Psoas muscle (tissue), 7 donors: ENCODE measurements at regions not wholly inside any gene's neighbourhood (a gene's known extent, or its start where the extent isn't known, plus 50 kb on each side); places are given as distances from the start of the nearest gene placed in this dataset.

ENCODE experiments used
- ATAC-seq, 4 donors: fragments of 200-7000 bp; cut with Tn5 transposase; one replicate each; pipeline ENCODE4 v1.9.1; 2020; ENCODE audit warnings: moderate library complexity in 3 of 4, mild to moderate bottlenecking in 2 of 4
- DNase-seq, 2 donors: peaks; one replicate each; pipeline ENCODE4 v3.0.0-alpha.2; 2020
- H3K27ac ChIP-seq: fragments of 200-600 bp; one replicate; pipeline ENCODE4 v1.8.0; 2022
- H3K27me3 ChIP-seq, 3 donors: fragments of 200-600 bp in 1 of 3; one replicate each; pipeline versions ENCODE4 v1.6.1 to v1.8.0; 2013 to 2022; ENCODE audit warnings: low read length in 2 of 3, mild to moderate bottlenecking in 2 of 3, moderate library complexity in 1 of 3; ENCODE audit not compliant: insufficient read depth in 3 of 3
- H3K36me3 ChIP-seq, 2 donors: fragments of 200-600 bp in 1 of 2; one replicate each; pipeline versions ENCODE4 v1.6.1 to v1.8.0; 2013 to 2022; ENCODE audit warnings: low read depth in 1 of 2, mild to moderate bottlenecking in 1 of 2, moderate library complexity in 1 of 2; ENCODE audit not compliant: insufficient read depth in 1 of 2
- H3K4me1 ChIP-seq: fragments of 200-600 bp; one replicate; pipeline ENCODE4 v1.8.0; 2022
- H3K4me3 ChIP-seq: fragments of 200-600 bp; one replicate; pipeline ENCODE4 v1.8.0; 2022; ENCODE audit warnings: mild to moderate bottlenecking
- H3K9me3 ChIP-seq: fragments of 200-600 bp; one replicate; pipeline ENCODE4 v1.8.0; 2022
- WGBS, 3 donors: extraction: QIAGEN DNeasy Blood & Tissue Kit; methylation state at CpG; one replicate each; pipeline versions ENCODE4 v1.1.6 to v1.1.7; 2013; 5-methylcytosine and 5-hydroxymethylcytosine counted together
- intact Hi-C, 2 donors: fragments of 100-400 bp; cut with DNase I; formaldehyde crosslinking; loops; one replicate each; pipeline versions ENCODE4 v1.11.0 to v1.14.2; 2022
- TF ChIP-seq, protein P1 (sequence below): fragments of 200-600 bp; IDR thresholded peaks from one replicate; pipeline ENCODE4 v1.8.0; 2022; ENCODE audit warnings: antibody characterized with exemption
- donor health status: healthy with polysubstance abuse.
- donor health status: DM: no; HTN: no; CAD: no; lungs with moderate emphysema.
- donor health status: Bipolar disorder and iron deficiency.
- donor health status: healthy.
- donor health status: DM: yes; HTN: yes; CAD: no.
- donor health status: DM: no; HTN: no; CAD: no.
- donor health status: DM: yes; HTN: yes; CAD: no.

DNA sequence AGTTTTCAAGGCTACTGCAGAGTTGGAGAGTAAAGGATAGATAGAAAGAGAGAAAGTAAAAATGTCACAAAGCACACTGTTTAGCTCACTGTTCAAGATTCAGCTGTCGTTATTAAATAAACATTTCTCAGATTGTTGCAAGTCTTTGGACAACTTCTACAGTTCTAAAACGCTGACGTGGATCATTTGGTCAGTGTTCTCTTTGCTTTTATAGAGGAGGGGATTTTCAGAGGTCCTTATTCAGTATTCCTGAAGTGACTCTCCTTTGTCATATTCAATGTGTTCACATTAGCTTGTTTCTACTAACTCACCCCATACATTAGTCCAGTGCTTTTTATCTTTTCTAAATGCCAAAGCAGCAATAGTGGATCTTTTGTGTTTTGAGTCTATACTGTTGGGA, 154.7 kb upstream of the ARGLU1 start:
- intact Hi-C loops: no loop called here
- no peak overlapping the region for H3K27ac ChIP-seq
- ATAC-seq (no peak), DNase-seq (no peak)
- H3K36me3 ChIP-seq: no peaks in the 10 kb centered on the region
- no peaks in the 10 kb centered on the region for H3K27me3 ChIP-seq
- H3K9me3 ChIP-seq: peaks cover 17% of the 10 kb centered on the region
- H3K4me1 ChIP-seq: no peaks in the 10 kb centered on the region
- TF ChIP-seq, protein P1, sequence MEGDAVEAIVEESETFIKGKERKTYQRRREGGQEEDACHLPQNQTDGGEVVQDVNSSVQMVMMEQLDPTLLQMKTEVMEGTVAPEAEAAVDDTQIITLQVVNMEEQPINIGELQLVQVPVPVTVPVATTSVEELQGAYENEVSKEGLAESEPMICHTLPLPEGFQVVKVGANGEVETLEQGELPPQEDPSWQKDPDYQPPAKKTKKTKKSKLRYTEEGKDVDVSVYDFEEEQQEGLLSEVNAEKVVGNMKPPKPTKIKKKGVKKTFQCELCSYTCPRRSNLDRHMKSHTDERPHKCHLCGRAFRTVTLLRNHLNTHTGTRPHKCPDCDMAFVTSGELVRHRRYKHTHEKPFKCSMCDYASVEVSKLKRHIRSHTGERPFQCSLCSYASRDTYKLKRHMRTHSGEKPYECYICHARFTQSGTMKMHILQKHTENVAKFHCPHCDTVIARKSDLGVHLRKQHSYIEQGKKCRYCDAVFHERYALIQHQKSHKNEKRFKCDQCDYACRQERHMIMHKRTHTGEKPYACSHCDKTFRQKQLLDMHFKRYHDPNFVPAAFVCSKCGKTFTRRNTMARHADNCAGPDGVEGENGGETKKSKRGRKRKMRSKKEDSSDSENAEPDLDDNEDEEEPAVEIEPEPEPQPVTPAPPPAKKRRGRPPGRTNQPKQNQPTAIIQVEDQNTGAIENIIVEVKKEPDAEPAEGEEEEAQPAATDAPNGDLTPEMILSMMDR: no peak
- no peak overlapping the region for H3K4me3 ChIP-seq
- WGBS, 3 donors: 62 to 71% (median 62%) methylated on average over 3 of the region's 3 CpGs

DNA sequence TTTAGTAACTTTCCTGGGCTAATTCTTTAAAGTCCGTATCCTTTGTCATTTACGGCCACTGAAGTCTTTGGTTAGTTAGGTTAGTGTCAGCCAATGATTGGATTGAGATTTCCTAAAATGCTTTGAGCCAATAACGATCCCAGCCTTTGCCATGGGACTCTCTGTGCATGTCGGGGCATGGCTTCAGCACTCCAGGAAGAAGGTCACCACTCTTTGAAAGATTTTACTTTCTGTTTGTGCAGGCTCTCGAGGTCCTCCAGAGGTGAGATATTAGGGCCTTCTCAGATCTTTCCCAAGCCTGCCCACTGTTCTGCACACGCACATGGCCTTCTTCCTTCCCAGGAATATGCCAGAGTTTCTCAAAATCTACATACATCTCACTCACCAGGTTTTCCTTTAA, 153.7 kb upstream of the ARGLU1 start:
- no peak for ATAC-seq
- TF ChIP-seq, protein P1: no peak
- H3K9me3 ChIP-seq: peaks cover 21% of the 10 kb centered on the region
- no peaks in the 10 kb centered on the region for H3K27me3 ChIP-seq
- whole genome bisulfite sequencing, 3 donors: 88 to 91% (median 90%) methylated on average over 6 of the region's 6 CpGs
- DNase-seq: no peak
- H3K27ac ChIP-seq: no peak overlapping the region
- H3K4me3 ChIP-seq: no peak overlapping the region
- no peaks in the 10 kb centered on the region for H3K36me3 ChIP-seq
- intact Hi-C loops: no loop called here
- no peaks in the 10 kb centered on the region for H3K4me1 ChIP-seq

DNA sequence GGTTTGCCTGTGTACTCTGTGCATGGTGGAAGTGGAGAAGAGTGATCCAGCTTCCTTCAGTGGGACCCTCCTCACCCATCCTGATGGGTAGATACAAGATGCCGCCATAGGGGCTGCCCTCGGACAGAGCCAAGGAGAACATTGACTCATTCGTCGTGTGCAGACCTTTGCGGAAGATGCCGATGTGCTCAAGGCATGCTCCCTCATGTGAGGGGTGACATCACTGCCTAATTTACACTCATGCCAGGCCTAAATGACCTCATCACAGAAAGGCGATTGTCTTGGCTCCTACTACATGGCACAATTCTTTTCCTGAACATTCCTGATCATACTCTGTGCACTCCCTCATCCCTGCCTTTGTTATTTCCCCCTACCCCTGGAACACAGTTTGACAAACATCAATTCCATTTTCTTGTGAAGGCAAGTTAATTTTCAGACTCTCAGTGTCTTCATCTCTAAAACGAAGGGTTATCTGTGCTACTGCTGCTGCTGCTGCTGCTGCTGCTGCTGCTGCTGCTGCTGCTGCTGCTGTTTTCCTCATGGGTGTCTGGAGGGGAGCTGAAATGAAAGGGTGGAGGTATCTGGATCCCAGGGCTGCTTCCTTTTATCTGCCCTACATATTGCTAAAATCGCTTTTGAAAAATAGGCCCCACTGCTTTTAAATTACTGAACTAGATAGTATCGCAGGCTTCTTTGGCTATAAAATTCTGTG, 146.5 kb upstream of the ARGLU1 start:
- no peak overlapping the region for H3K4me3 ChIP-seq
- H3K27me3 ChIP-seq: no peaks in the 10 kb centered on the region
- no peaks in the 10 kb centered on the region for H3K4me1 ChIP-seq
- TF ChIP-seq, protein P1: no peak
- H3K9me3 ChIP-seq: peaks cover 19% of the 10 kb centered on the region
- intact Hi-C loops: no loop called here
- H3K27ac ChIP-seq: no peak overlapping the region
- WGBS, 3 donors: 76 to 91% (median 80%) methylated on average over 10 of the region's 10 CpGs
- no peaks in the 10 kb centered on the region for H3K36me3 ChIP-seq
- DNase-seq (no peak), ATAC-seq (no peak)

DNA sequence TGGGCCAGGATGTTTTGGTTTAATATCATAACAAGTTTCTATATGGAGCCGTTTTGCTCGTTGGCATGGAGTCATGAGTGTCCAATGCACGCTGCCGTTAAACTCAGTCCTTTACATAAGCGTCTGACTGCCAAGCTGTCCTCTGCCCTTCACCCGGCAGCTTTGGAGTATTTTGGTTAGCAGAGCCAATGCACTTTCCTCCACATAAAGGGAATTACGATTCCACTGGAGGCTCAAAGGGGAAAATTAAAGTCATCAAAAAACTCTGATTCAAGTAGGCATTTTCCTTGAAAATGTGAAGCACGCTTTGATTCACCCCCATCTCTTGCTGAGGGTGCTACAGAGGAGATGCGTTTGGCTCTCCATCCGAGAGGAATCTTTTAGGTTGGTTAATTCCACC, 144.4 kb upstream of the ARGLU1 start:
- Histone ChIP-seq H3K36me3 (no peaks in the 10 kb centered on the region), H3K4me3 (no peak overlapping the region), H3K27ac (no peak overlapping the region), H3K9me3 (peaks cover 4% of the 10 kb centered on the region), H3K4me1 (no peaks in the 10 kb centered on the region), H3K27me3 (no peaks in the 10 kb centered on the region)
- ATAC-seq (no peak), DNase-seq (no peak)
- intact Hi-C loops: no loop called here
- 32 to 41% (median 35%) methylated on average over 10 of the region's 10 CpGs for WGBS, 3 donors
- TF ChIP-seq, protein P1: no peak

DNA sequence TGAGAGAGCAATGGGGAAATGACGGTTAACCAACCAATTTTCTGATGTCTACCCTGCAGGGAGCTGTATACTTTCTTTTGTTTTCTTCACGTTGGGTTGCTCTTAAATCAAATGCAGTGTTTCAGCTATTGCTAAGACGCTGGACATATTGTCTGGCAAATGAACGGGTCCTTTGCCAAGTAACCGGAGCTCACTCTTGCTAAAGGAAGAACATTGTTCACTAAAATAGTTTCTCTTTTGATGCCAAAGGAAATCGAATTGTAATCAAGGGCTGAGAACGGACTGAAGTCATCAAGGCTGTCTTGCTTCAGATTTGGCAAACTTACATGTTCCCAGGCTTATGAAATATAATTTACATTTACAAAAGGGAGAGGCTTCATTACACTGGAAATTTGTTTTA, 142.3 kb upstream of the ARGLU1 start:
- WGBS, 3 donors: 13 to 22% (median 13%) methylated on average over 7 of the region's 7 CpGs
- no peak for DNase-seq
- peak in 1 of 4 donors; percentile 36 for ATAC-seq
- Histone ChIP-seq H3K9me3 (no peaks in the 10 kb centered on the region), H3K4me1 (no peaks in the 10 kb centered on the region), H3K27me3 (no peaks in the 10 kb centered on the region), H3K27ac (peak overlapping the region; percentile 60), H3K4me3 (peak overlapping the region; percentile 32), H3K36me3 (no peaks in the 10 kb centered on the region)
- TF ChIP-seq, protein P1: no peak
- intact Hi-C loops: no loop called here
